Dedifferentiated amniotic fluid mesenchymal stem cell (primary cell): ENCODE measurements at regions not wholly inside any gene's neighbourhood (a gene's known extent, or its start where the extent isn't known, plus 50 kb on each side); places are given as distances from the start of the nearest gene placed in this dataset.

Source experiments
- DNase-seq: peaks from one replicate; pipeline ENCODE4 v3.0.0-alpha.2; 2016; ENCODE audit errors: extremely low spot score

GRCh38 chr18:27899893-27900292, 277.0 kb downstream of the CDH2 start:
- no peak for DNase-seq

- no peak for DNase-seq
These were observed 282.2 kb downstream of the CDH2 start for GRCh38 chr18:27894746-27895145.

GRCh38 chr18:27887711-27888495, 289.0 kb downstream of the CDH2 start:
- no peak for DNase-seq

- no peak for DNase-seq
These were observed 289.6 kb downstream of the CDH2 start for GRCh38 chr18:27887287-27887686.

- DNase-seq = no peak
These were observed 297.4 kb downstream of the CDH2 start for GRCh38 chr18:27879540-27879939.

- DNase-seq = no peak
These were observed 305.2 kb downstream of the CDH2 start for GRCh38 chr18:27871726-27872125.

- no peak for DNase-seq
These were observed 307.2 kb downstream of the CDH2 start for GRCh38 chr18:27869735-27870134.

- no peak for DNase-seq
These were observed 311.5 kb downstream of the CDH2 start for GRCh38 chr18:27865431-27865830.

GRCh38 chr18:27863780-27864430, 313.0 kb downstream of the CDH2 start:
- no peak for DNase-seq

GRCh38 chr18:27862041-27862682, 314.8 kb downstream of the CDH2 start:
- no peak for DNase-seq

- no peak for DNase-seq
These were observed 315.4 kb downstream of the CDH2 start for GRCh38 chr18:27861539-27861938.

GRCh38 chr18:27860701-27861107, 316.2 kb downstream of the CDH2 start:
- DNase-seq = no peak

GRCh38 chr18:27860011-27860410, 316.9 kb downstream of the CDH2 start:
- no peak for DNase-seq

GRCh38 chr18:27856820-27857219, 320.1 kb downstream of the CDH2 start:
- DNase-seq = no peak

- no peak for DNase-seq
These were observed 321.4 kb downstream of the CDH2 start for GRCh38 chr18:27855486-27855885.

- DNase-seq = no peak
These were observed 322.3 kb downstream of the CDH2 start for GRCh38 chr18:27854631-27855030.

GRCh38 chr18:27848336-27848735, 328.6 kb downstream of the CDH2 start:
- no peak for DNase-seq

- DNase-seq = no peak
These were observed 329.5 kb downstream of the CDH2 start for GRCh38 chr18:27847412-27847811.

GRCh38 chr18:27845897-27846296, 331.0 kb downstream of the CDH2 start:
- DNase-seq = no peak

GRCh38 chr18:27843783-27844777, 332.9 kb downstream of the CDH2 start:
- DNase-seq = no peak

- peak; percentile 44 for DNase-seq
These were observed 337.8 kb downstream of the CDH2 start for GRCh38 chr18:27839141-27839540.

- DNase-seq = no peak
These were observed 338.7 kb downstream of the CDH2 start for GRCh38 chr18:27838225-27838624.
